ENCODE measurements at regions not wholly inside any gene's neighbourhood (a gene's known extent, or its start where the extent isn't known, plus 50 kb on each side); places are given as distances from the start of the nearest gene placed in this dataset.

DNA sequence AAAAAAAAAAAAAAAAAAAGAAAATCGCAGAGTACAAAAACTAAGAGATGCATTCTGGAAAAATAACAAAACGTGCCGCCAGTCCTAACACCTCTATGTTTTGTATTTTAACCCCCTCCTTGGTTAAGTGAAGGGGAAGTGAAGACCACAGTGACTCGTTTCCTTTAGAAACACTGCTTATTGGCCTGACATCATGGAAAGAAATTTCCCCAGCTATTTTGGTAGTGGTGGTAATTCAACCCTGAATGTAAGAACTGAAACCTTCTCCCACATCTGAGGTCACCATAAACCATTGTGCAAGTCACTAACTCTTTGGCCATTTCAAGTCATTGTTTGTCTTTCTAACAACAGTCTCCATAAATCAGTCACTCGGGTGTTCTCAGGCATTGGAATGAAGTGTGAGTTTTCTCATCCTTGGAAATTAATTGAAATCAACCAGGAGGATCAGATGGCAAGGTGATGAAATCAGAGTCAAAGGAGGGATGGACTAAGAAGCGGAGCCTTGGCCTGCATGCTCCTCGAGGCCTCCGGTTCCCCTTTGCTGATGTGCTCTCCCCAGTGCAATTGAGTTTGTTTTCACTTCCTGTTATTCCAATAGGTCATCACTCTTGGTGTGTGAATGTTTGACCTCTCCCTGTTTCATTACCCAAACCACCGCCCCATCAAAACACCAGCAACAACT is 443.9 kb downstream of the FGF9 start:
- no peaks in the 10 kb centered on the region for H3K36me3 Mint-ChIP-seq (ENCODE audit: low read depth)
- TF ChIP-seq, protein P1, sequence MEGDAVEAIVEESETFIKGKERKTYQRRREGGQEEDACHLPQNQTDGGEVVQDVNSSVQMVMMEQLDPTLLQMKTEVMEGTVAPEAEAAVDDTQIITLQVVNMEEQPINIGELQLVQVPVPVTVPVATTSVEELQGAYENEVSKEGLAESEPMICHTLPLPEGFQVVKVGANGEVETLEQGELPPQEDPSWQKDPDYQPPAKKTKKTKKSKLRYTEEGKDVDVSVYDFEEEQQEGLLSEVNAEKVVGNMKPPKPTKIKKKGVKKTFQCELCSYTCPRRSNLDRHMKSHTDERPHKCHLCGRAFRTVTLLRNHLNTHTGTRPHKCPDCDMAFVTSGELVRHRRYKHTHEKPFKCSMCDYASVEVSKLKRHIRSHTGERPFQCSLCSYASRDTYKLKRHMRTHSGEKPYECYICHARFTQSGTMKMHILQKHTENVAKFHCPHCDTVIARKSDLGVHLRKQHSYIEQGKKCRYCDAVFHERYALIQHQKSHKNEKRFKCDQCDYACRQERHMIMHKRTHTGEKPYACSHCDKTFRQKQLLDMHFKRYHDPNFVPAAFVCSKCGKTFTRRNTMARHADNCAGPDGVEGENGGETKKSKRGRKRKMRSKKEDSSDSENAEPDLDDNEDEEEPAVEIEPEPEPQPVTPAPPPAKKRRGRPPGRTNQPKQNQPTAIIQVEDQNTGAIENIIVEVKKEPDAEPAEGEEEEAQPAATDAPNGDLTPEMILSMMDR (conservative IDR thresholded peaks at IDR 0.05) = no peak
- DNase-seq (ENCODE audit: low read depth, low spot score) = no peak
- peaks cover 20% of the 10 kb centered on the region for H3K4me1 Mint-ChIP-seq
- H3K27me3 Mint-ChIP-seq (ENCODE audit: low read depth) = no peaks in the 10 kb centered on the region
- no peak overlapping the region for H3K4me3 Mint-ChIP-seq
- H3K9me3 Mint-ChIP-seq = peaks cover 3% of the 10 kb centered on the region
- no peak overlapping the region for H3K27ac Mint-ChIP-seq (ENCODE audit: unreplicated experiment)

- Mint-ChIP-seq H3K27ac (ENCODE audit: unreplicated experiment) (no peak overlapping the region), H3K36me3 (ENCODE audit: low read depth) (no peaks in the 10 kb centered on the region), H3K4me3 (no peak overlapping the region), H3K4me1 (peaks cover 20% of the 10 kb centered on the region), H3K9me3 (no peaks in the 10 kb centered on the region), H3K27me3 (ENCODE audit: low read depth) (no peaks in the 10 kb centered on the region)
- TF ChIP-seq, protein P1 (conservative IDR thresholded peaks at IDR 0.05) = no peak
- DNase-seq (ENCODE audit: low read depth, low spot score) = no peak
These were observed 447.3 kb downstream of the FGF9 start for GRCh38 chr13:22118158-22118557.

DNA sequence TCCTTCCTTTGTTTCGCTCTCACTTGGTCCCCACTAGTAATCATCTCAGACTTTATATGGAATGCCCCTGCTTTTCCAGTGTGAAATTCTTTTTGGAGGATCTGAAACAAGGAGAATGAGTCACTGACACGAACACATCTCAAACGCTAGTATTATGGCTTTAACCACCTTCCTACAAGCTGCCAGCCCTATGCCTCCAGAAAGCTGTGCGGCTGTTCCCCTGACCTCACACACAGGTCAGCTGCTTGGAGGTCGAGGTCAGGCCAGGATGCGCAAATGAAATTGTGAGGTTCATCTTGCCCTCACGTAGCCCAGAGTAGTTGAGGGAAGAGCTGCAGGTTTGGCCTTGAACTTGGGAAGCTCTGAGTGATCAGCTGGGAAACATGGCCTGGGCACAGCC is 449.8 kb downstream of the FGF9 start:
- no peaks in the 10 kb centered on the region for H3K27me3 Mint-ChIP-seq (ENCODE audit: low read depth)
- H3K27ac Mint-ChIP-seq (ENCODE audit: unreplicated experiment) = no peak overlapping the region
- no peaks in the 10 kb centered on the region for H3K9me3 Mint-ChIP-seq
- H3K36me3 Mint-ChIP-seq (ENCODE audit: low read depth) = no peaks in the 10 kb centered on the region
- no peak for DNase-seq (ENCODE audit: low read depth, low spot score)
- H3K4me1 Mint-ChIP-seq = peaks cover 13% of the 10 kb centered on the region
- no peak overlapping the region for H3K4me3 Mint-ChIP-seq
- TF ChIP-seq, protein P1 (conservative IDR thresholded peaks at IDR 0.05) = no peak

DNA sequence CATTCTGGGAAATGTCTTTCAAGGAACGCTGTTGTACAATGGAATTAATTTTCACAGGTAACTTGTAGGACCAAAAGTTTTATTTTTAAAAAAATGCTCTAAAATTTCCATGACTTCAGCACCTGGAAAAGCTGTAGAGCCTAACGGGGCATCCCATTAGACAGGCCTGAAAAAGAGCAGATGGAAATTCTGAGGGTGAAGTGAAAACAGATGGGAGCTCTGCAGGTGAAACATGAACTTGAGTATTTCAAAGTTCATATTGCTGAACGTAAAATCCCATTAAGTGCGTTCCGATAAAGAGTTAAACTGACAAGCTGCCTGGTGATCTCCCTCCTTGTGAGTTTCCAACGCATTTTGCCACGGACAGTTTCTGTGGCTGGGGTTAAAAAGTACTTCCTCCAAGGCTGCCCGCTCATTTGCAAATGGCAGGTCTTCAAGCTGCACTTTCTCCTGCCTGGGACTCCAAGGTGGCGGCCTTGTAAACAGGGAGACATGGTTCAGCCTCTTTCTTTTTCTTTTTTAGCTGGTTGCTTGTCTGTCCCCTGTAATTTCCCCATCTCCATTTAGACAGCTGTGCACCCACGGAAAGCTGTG is 450.4 kb downstream of the FGF9 start:
- no peak overlapping the region for H3K4me3 Mint-ChIP-seq
- DNase-seq (ENCODE audit: low read depth, low spot score) = no peak
- no peak overlapping the region for H3K27ac Mint-ChIP-seq (ENCODE audit: unreplicated experiment)
- H3K36me3 Mint-ChIP-seq (ENCODE audit: low read depth) = no peaks in the 10 kb centered on the region
- no peaks in the 10 kb centered on the region for H3K9me3 Mint-ChIP-seq
- no peaks in the 10 kb centered on the region for H3K27me3 Mint-ChIP-seq (ENCODE audit: low read depth)
- TF ChIP-seq, protein P1 (conservative IDR thresholded peaks at IDR 0.05) = no peak
- peaks cover 13% of the 10 kb centered on the region for H3K4me1 Mint-ChIP-seq

DNA sequence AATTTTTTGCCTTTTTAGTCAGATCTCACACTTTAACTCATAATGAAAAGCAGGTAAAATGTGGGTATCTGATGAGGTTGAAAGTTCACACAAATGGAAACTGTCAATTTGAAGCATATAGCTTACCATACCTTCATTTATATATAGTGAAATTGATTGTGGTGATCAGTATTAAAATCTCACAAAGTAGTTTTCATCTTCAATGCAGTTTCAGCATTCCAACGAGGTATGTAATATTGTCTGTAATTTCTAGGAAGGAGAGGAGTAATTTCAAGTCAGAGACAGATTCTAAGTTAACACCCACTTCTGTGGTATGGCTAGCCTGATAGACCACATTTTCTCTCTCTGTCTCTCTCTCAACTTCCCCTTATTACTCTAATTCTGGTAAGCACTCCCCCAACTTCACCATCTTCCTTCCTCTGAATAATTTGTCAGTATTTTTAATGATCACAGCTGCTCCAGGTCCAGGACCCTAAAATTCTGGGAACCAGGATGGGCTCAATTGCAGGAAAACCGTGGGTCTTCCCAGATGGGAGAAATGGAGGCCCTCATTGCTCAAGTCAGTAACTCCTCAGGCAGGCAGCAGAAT is 455.7 kb downstream of the FGF9 start:
- Mint-ChIP-seq H3K4me3 (no peak overlapping the region), H3K36me3 (ENCODE audit: low read depth) (no peaks in the 10 kb centered on the region), H3K9me3 (no peaks in the 10 kb centered on the region), H3K4me1 (no peaks in the 10 kb centered on the region), H3K27ac (ENCODE audit: unreplicated experiment) (no peak overlapping the region), H3K27me3 (ENCODE audit: low read depth) (no peaks in the 10 kb centered on the region)
- TF ChIP-seq, protein P1 (conservative IDR thresholded peaks at IDR 0.05) = no peak
- DNase-seq (ENCODE audit: low read depth, low spot score) = no peak
